Testis (tissue), 2 donors: ENCODE measurements at regions not wholly inside any gene's neighbourhood (a gene's known extent, or its start where the extent isn't known, plus 50 kb on each side); places are given as distances from the start of the nearest gene placed in this dataset.

Experiments used
- DNase-seq: peaks from one replicate; pipeline ENCODE4 v3.0.0-alpha.2; 2019
- H3K27ac ChIP-seq, 2 donors: fragments of 200-600 bp; sonication (generic); one replicate each; pipeline ENCODE4 v1.5.1; 2019
- H3K27me3 ChIP-seq: fragments of 200-600 bp; sonication (generic); one replicate; pipeline ENCODE4 v1.5.1; 2019
- H3K36me3 ChIP-seq: fragments of 200-600 bp; sonication (generic); one replicate; pipeline ENCODE4 v1.5.1; 2017; ENCODE audit warnings: low read depth; ENCODE audit errors: missing control alignments
- H3K4me1 ChIP-seq: fragments of 200-600 bp; sonication (generic); one replicate; pipeline ENCODE4 v1.5.1; 2019
- H3K4me3 ChIP-seq, 2 donors: fragments of 200-600 bp; sonication (generic); one replicate each; pipeline ENCODE4 v1.5.1; 2017 to 2019
- H3K9me3 ChIP-seq: fragments of 200-600 bp; sonication (generic); one replicate; pipeline ENCODE4 v1.5.1; 2017
- POLR2A ChIP-seq: fragments of 450-650 bp; IDR thresholded peaks from one replicate; pipeline ENCODE4 v1.6.1; 2017; ENCODE audit warnings: antibody characterized with exemption, mild to moderate bottlenecking, moderate library complexity
- WGBS, 2 donors: methylation state at CpG; one replicate each; pipeline ENCODE4 v1.1.5; 2018; 5-methylcytosine and 5-hydroxymethylcytosine counted together
- intact Hi-C: fragments of 100-400 bp; cut with DNase I; formaldehyde crosslinking; loops from one replicate; pipeline ENCODE4 v1.15.1; 2023; ENCODE audit warnings: low total_unique reads
- TF ChIP-seq, protein P1 (sequence below), 3 experiments: fragments of 450-650 bp in 2 of 3; fragments of 200-600 bp in 1 of 3; sonication (generic) in 1 of 3; IDR thresholded peaks; one replicate each; pipeline ENCODE4 v1.5.1; 2016 to 2019; ENCODE audit warnings: antibody characterized with exemption in 3 of 3, mild to moderate bottlenecking in 2 of 3, moderate library complexity in 1 of 3

DNA sequence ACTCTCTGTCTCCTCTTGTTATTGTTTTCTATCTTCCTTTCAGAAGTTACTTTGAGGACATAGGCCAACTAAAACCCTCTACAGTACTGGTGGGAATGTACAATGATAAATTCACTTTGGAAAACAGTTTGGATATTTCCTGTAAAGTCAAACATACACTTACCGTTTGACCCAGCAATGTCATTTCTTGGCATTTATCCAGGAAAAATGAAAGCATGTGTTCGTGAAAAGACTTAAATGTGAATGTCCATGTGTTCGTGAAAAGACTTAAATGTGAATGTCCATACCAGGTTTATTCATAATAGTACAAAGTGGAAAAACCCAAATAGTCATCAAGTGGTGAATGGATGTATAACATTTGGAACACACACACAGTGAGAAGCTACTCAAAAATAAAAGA lies 361.5 kb upstream of the DPH6 start:
- TF ChIP-seq, protein P1, sequence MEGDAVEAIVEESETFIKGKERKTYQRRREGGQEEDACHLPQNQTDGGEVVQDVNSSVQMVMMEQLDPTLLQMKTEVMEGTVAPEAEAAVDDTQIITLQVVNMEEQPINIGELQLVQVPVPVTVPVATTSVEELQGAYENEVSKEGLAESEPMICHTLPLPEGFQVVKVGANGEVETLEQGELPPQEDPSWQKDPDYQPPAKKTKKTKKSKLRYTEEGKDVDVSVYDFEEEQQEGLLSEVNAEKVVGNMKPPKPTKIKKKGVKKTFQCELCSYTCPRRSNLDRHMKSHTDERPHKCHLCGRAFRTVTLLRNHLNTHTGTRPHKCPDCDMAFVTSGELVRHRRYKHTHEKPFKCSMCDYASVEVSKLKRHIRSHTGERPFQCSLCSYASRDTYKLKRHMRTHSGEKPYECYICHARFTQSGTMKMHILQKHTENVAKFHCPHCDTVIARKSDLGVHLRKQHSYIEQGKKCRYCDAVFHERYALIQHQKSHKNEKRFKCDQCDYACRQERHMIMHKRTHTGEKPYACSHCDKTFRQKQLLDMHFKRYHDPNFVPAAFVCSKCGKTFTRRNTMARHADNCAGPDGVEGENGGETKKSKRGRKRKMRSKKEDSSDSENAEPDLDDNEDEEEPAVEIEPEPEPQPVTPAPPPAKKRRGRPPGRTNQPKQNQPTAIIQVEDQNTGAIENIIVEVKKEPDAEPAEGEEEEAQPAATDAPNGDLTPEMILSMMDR (IDR thresholded peaks at IDR 0.05), result no peak
- no peak for TF ChIP-seq POLR2A
- intact Hi-C loops, result no loop called here
- H3K27me3 ChIP-seq, result no peaks in the 10 kb centered on the region
- H3K9me3 ChIP-seq, result no peaks in the 10 kb centered on the region
- no peaks in the 10 kb centered on the region for H3K36me3 ChIP-seq
- H3K27ac ChIP-seq, result no peak overlapping the region
- WGBS, 2 donors, result 49 to 59% methylated on average over 3 of the region's 3 CpGs
- no peaks in the 10 kb centered on the region for H3K4me1 ChIP-seq
- H3K4me3 ChIP-seq, result no peak overlapping the region
- DNase-seq, result no peak

DNA sequence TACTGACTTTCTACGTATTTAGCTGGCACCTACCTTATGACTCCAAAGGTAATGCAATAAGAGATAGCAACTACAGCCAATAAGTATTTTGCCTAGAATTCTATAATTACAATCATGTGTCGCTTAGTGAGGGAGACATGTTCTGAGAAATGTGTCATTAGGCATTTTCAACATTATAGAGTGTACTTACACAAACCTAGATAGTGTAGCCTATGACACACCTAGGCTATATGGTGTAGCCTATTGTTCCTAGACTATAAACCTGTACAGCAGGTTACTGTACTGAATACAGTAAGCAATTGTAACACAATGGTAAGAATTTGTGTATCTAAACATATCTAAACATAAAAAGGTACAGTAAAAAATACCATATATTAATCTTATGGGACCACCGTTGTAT lies 363.4 kb upstream of the DPH6 start:
- no peak for TF ChIP-seq POLR2A
- TF ChIP-seq, protein P1 (IDR thresholded peaks at IDR 0.05), result no peak

DNA sequence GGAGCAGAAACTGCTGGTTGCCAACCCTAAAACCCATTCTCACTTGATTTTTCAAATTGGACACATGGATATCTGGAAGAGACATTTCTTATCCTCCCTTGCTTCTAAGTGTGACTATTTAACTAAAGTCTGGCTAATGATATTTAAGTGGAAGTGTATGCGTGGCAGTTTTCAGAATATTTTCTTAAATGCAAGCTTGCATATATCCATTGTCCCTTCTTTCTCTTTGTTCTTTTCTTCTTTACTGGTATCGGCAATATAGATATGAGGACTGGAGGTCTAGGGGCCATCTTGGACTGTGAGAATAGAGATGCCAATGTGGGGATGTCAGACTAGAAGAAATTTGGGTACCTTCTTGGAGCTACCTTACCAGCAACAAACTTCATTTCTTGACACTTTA lies 364.3 kb upstream of the DPH6 start:
- intact Hi-C loops, result no loop called here

More for the DNA sequence above, 363.4 kb upstream of the DPH6 start:
- H3K4me3 ChIP-seq, result no peak overlapping the region
- no peak for DNase-seq
- no peaks in the 10 kb centered on the region for H3K9me3 ChIP-seq
- H3K27ac ChIP-seq, result no peak overlapping the region
- 92 to 97% methylated on average over 3 of the region's 3 CpGs for WGBS, 2 donors
- intact Hi-C loops, result no loop called here
- H3K4me1 ChIP-seq, result no peaks in the 10 kb centered on the region
- no peaks in the 10 kb centered on the region for H3K27me3 ChIP-seq
- no peaks in the 10 kb centered on the region for H3K36me3 ChIP-seq

DNA sequence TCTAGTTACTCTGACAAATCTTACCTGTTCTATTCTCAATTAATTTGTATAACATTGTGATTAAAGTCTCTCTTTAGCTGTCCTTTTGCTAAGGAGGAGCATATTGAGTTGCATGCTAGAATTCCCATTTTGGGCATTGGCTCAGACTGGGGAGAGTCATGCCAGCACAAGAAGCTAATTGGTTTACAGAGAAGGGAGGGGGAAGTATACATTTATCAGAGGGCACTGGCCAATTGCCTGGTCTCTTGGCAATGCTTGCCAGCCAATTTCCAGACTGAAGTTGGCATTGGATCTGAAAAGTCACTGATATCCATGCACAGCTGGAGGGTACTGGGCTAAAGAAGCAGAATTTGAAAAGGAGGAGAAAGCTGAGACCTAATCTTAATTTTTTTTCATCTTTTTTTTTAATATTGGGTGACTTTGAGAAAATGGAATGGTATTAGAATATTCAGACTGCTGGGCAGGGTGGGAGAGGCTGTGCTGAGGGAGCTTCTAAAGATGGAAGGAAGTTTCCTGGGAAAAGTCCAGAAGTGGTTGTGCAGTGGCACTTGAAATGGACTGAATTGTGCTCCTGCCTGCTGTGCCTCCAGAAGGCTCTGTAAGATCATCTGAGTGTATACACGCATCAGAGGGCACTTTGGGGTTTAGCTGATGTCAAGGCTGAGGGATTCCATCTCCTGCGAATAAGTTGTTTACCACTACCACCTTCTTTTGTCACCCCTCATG lies 365.2 kb upstream of the DPH6 start:
- intact Hi-C loops, result no loop called here
- no peak overlapping the region for H3K27ac ChIP-seq
- no peaks in the 10 kb centered on the region for H3K36me3 ChIP-seq
- 82 to 83% methylated on average over 2 of the region's 2 CpGs for WGBS, 2 donors
- no peak overlapping the region for H3K4me3 ChIP-seq
- DNase-seq, result no peak
- TF ChIP-seq, protein P1 (IDR thresholded peaks at IDR 0.05), result no peak
- no peak for TF ChIP-seq POLR2A
- no peaks in the 10 kb centered on the region for H3K4me1 ChIP-seq
- H3K27me3 ChIP-seq, result no peaks in the 10 kb centered on the region
- H3K9me3 ChIP-seq, result no peaks in the 10 kb centered on the region

More for the DNA sequence above, 364.3 kb upstream of the DPH6 start:
- Histone ChIP-seq H3K4me1 (no peaks in the 10 kb centered on the region), H3K27me3 (no peaks in the 10 kb centered on the region), H3K9me3 (no peaks in the 10 kb centered on the region), H3K27ac (no peak overlapping the region), H3K4me3 (no peak overlapping the region), H3K36me3 (no peaks in the 10 kb centered on the region)
- WGBS, 2 donors, result 96 to 99% methylated on average over 2 of the region's 2 CpGs
- TF ChIP-seq, protein P1 (IDR thresholded peaks at IDR 0.05), result no peak
- TF ChIP-seq POLR2A, result no peak
- no peak for DNase-seq

DNA sequence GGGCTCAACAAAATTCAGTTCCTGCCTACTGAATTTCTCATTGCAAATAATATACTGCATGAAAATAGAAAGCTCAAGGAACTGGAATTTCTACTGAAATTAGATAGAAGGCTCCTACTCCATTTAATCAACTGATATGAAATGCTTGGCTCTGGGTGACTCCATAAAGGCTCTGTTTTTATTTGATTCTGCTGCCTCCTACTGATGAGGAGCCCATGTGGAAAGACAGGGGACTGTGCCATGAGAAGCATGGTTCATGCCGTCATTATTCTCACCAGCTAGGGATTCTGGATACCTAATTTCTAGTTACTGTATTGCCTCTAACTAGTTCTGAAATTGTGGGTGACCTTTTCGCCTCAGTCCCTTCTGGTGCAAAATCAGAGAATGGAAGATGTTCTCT lies 366.2 kb upstream of the DPH6 start:
- intact Hi-C loops, result no loop called here
- H3K27me3 ChIP-seq, result no peaks in the 10 kb centered on the region
- no peaks in the 10 kb centered on the region for H3K36me3 ChIP-seq
- H3K4me1 ChIP-seq, result no peaks in the 10 kb centered on the region
- no peak overlapping the region for H3K27ac ChIP-seq
- DNase-seq, result no peak
- WGBS, 2 donors, result 82 to 87% methylated on average over 2 of the region's 2 CpGs
- TF ChIP-seq POLR2A, result no peak
- TF ChIP-seq, protein P1 (IDR thresholded peaks at IDR 0.05), result no peak
- H3K4me3 ChIP-seq, result no peak overlapping the region
- no peaks in the 10 kb centered on the region for H3K9me3 ChIP-seq
